Testis (tissue), 2 donors: ENCODE measurements at regions not wholly inside any gene's neighbourhood (a gene's known extent, or its start where the extent isn't known, plus 50 kb on each side); places are given as distances from the start of the nearest gene placed in this dataset.

Experiments
- POLR2A ChIP-seq: fragments of 450-650 bp; IDR thresholded peaks from one replicate; pipeline ENCODE4 v1.6.1; 2017; ENCODE audit warnings: antibody characterized with exemption, mild to moderate bottlenecking, moderate library complexity
- TF ChIP-seq, protein P1 (sequence below), 3 experiments: fragments of 450-650 bp in 2 of 3; fragments of 200-600 bp in 1 of 3; sonication (generic) in 1 of 3; IDR thresholded peaks; one replicate each; pipeline ENCODE4 v1.5.1; 2016 to 2019; ENCODE audit warnings: antibody characterized with exemption in 3 of 3, mild to moderate bottlenecking in 2 of 3, moderate library complexity in 1 of 3

DNA sequence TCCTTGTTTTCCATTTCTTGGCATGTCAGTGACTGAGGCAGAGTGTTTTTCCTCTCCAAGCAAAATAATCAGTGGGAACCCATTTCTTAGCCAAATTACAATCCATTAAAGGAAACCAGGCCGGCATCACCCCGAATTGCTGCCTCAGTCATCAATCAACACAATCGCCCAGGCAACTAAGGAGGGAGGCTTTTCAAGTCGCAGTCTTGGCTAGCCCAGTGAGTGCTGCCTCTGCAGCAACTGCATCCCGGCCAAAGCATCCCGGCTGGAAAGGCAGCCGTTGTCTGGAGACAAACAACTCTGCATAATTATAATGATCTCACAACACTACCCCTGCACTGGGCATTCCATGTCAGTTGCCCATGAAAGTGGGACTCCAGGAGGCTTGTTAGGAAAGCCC lies 213.5 kb upstream of the PRICKLE2 start:
- TF ChIP-seq, protein P1, sequence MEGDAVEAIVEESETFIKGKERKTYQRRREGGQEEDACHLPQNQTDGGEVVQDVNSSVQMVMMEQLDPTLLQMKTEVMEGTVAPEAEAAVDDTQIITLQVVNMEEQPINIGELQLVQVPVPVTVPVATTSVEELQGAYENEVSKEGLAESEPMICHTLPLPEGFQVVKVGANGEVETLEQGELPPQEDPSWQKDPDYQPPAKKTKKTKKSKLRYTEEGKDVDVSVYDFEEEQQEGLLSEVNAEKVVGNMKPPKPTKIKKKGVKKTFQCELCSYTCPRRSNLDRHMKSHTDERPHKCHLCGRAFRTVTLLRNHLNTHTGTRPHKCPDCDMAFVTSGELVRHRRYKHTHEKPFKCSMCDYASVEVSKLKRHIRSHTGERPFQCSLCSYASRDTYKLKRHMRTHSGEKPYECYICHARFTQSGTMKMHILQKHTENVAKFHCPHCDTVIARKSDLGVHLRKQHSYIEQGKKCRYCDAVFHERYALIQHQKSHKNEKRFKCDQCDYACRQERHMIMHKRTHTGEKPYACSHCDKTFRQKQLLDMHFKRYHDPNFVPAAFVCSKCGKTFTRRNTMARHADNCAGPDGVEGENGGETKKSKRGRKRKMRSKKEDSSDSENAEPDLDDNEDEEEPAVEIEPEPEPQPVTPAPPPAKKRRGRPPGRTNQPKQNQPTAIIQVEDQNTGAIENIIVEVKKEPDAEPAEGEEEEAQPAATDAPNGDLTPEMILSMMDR (IDR thresholded peaks at IDR 0.05): no peak
- no peak for TF ChIP-seq POLR2A
